WERI-Rb-1 (cell line): ENCODE measurements at regions not wholly inside any gene's neighbourhood (a gene's known extent, or its start where the extent isn't known, plus 50 kb on each side); places are given as distances from the start of the nearest gene placed in this dataset.

Experiments
- DNase-seq: peaks from one replicate; pipeline ENCODE4 v3.0.0-alpha.2; 2020
- H3K27ac ChIP-seq: fragments of 250-450 bp; sonication (Bioruptor Pico); 2 replicates; pipeline ENCODE4 v1.5.1; 2020; ENCODE audit warnings: mild to moderate bottlenecking, moderate library complexity
- H3K27me3 ChIP-seq: fragments of 250-450 bp; sonication (Bioruptor Pico); 2 replicates; pipeline ENCODE4 v1.5.1; 2021; ENCODE audit warnings: mild to moderate bottlenecking, low read depth, moderate library complexity; ENCODE audit not compliant: insufficient read depth, severe bottlenecking
- H3K36me3 ChIP-seq: fragments of 250-450 bp; sonication (Bioruptor Pico); 2 replicates; pipeline ENCODE4 v1.5.1; 2020; ENCODE audit warnings: mild to moderate bottlenecking, moderate library complexity
- H3K4me3 ChIP-seq: 2 replicates; pipeline ENCODE4 v1.5.1; 2011; ENCODE audit warnings: low read depth, mild to moderate bottlenecking, control low read depth, low read length
- H3K9me3 ChIP-seq: fragments of 250-450 bp; sonication (Bioruptor Pico); 2 replicates; pipeline ENCODE4 v1.5.1; 2021; ENCODE audit warnings: mild to moderate bottlenecking, moderate library complexity; ENCODE audit not compliant: severe bottlenecking
- CTCF ChIP-seq: IDR thresholded peaks from 2 replicates; pipeline ENCODE4 v1.5.1; 2011; ENCODE audit warnings: low read depth, mild to moderate bottlenecking, control low read depth, inconsistent platforms, low read length

GRCh38 chr2:55973673-55974072 is 50.1 kb upstream of the EFEMP1 start:
- no peaks in the 10 kb centered on the region for H3K9me3 ChIP-seq
- no peak overlapping the region for H3K27ac ChIP-seq
- no peaks in the 10 kb centered on the region for H3K27me3 ChIP-seq
- no peak for DNase-seq
- no peak for TF ChIP-seq CTCF
- H3K4me3 ChIP-seq: no peak overlapping the region
- H3K36me3 ChIP-seq: no peaks in the 10 kb centered on the region

GRCh38 chr2:55976681-55977080 is 53.1 kb upstream of the EFEMP1 start:
- Histone ChIP-seq H3K27me3 (no peaks in the 10 kb centered on the region), H3K9me3 (no peaks in the 10 kb centered on the region), H3K4me3 (no peak overlapping the region), H3K36me3 (no peaks in the 10 kb centered on the region), H3K27ac (no peak overlapping the region)
- no peak for TF ChIP-seq CTCF
- no peak for DNase-seq

- Histone ChIP-seq H3K27ac (no peak overlapping the region), H3K27me3 (no peaks in the 10 kb centered on the region), H3K9me3 (no peaks in the 10 kb centered on the region), H3K36me3 (no peaks in the 10 kb centered on the region), H3K4me3 (no peak overlapping the region)
- TF ChIP-seq CTCF: no peak
- DNase-seq: no peak
These were observed 61.8 kb upstream of the EFEMP1 start for GRCh38 chr2:55985406-55985805.

GRCh38 chr2:55986001-55986400 is 62.4 kb upstream of the EFEMP1 start:
- H3K27ac ChIP-seq: no peak overlapping the region
- no peak for TF ChIP-seq CTCF
- no peaks in the 10 kb centered on the region for H3K27me3 ChIP-seq
- DNase-seq: no peak
- no peak overlapping the region for H3K4me3 ChIP-seq
- no peaks in the 10 kb centered on the region for H3K9me3 ChIP-seq
- no peaks in the 10 kb centered on the region for H3K36me3 ChIP-seq

- no peaks in the 10 kb centered on the region for H3K27me3 ChIP-seq
- TF ChIP-seq CTCF: no peak
- no peaks in the 10 kb centered on the region for H3K9me3 ChIP-seq
- DNase-seq: no peak
- H3K4me3 ChIP-seq: no peak overlapping the region
- no peaks in the 10 kb centered on the region for H3K36me3 ChIP-seq
- H3K27ac ChIP-seq: no peak overlapping the region
These were observed 63.3 kb upstream of the EFEMP1 start for GRCh38 chr2:55986700-55987440.

GRCh38 chr2:55989405-55989804 is 65.8 kb upstream of the EFEMP1 start:
- no peak overlapping the region for H3K27ac ChIP-seq

More at GRCh38 chr2:55989405-55989804, 65.8 kb upstream of the EFEMP1 start:
- H3K4me3 ChIP-seq: no peak overlapping the region
- H3K36me3 ChIP-seq: no peaks in the 10 kb centered on the region
- H3K27me3 ChIP-seq: no peaks in the 10 kb centered on the region
- H3K9me3 ChIP-seq: no peaks in the 10 kb centered on the region
- no peak for DNase-seq
- TF ChIP-seq CTCF: no peak
